HG02798 (cell line): ENCODE measurements at regions not wholly inside any gene's neighbourhood (a gene's known extent, or its start where the extent isn't known, plus 50 kb on each side); places are given as distances from the start of the nearest gene placed in this dataset.
A peak's percentile ranks its signal among the peaks of the same experiment; 100 is the strongest.
"Not testable (repeated sequence)": the region's sequence is repeated elsewhere in the genome, so short reads cannot be mapped to it uniquely, and the experiment has no call there.

Source experiments
- ATAC-seq: cut with Tn5 transposase; IDR thresholded peaks from one replicate; pipeline ENCODE4 v1.9.1; 2021; ENCODE audit warnings: mild to moderate bottlenecking; ENCODE audit not compliant: unreplicated experiment, poor library complexity

DNA sequence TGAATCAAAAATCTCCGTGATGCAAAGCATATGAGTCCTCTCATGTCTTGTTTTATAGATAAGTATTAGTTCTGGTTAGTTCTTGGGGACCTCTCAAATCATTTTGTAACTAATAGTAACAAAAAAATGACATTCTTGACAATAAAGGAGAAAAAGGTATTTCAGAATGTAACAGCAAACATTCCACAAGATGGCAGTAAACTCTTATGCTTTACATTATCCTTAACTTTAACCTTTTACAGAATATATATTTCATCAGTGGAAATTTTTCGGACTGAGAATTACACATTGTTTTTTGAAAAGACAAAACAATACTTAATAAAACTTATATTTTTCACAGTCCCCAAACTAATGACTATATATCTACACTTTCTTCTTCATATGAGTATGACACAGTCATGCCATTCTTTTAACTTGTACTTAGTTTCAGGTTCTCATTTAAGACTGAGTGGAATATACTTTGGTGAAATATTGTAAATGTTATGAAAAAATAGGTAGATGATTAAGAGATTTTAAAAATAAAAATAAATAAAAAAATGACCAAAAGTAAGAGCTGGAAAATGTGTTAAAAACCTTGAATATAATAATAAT is 142.9 kb upstream of the NXPH2 start:
- no peak for ATAC-seq

- ATAC-seq, result no peak
Measured at GRCh38 chr2:138919120-138919747, 139.0 kb upstream of the NXPH2 start.

DNA sequence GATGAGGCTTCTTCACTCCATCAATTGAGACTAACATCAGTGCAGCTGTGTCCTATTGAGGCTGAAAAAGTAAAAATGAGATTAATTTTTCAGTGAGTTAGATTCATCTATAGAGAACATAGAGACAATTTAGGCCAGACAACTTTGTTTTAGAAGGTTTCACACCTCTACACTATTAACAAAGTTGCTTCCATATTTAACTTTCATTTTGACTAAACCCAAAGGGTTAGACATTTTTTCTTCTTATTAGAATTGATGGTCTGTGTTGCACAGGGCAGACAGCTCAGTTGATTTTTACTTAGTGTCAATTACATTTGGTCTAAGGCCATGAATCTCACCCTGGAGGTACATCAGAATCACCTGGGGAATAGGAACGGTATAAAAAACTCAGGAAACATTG is 130.2 kb upstream of the NXPH2 start:
- no peak for ATAC-seq

DNA sequence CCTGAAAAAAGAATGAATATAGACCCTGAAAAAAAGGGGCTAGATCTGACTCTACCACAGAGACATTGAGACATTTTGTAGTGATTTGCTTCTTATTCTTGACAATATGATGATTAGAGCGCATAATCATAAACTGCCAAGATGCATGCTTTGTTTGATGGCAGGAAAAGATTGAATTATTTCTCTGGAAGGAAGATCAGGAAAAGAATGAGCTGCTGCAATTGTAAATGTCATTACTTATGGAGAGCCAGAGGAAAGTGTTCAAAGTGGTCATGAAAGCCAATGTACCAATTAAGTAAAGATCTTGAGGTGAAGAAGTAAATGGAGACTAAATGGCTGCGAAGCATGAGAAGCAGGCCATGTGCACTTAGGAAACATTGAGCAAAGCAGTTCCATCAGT is 126.4 kb upstream of the NXPH2 start:
- ATAC-seq, result no peak

DNA sequence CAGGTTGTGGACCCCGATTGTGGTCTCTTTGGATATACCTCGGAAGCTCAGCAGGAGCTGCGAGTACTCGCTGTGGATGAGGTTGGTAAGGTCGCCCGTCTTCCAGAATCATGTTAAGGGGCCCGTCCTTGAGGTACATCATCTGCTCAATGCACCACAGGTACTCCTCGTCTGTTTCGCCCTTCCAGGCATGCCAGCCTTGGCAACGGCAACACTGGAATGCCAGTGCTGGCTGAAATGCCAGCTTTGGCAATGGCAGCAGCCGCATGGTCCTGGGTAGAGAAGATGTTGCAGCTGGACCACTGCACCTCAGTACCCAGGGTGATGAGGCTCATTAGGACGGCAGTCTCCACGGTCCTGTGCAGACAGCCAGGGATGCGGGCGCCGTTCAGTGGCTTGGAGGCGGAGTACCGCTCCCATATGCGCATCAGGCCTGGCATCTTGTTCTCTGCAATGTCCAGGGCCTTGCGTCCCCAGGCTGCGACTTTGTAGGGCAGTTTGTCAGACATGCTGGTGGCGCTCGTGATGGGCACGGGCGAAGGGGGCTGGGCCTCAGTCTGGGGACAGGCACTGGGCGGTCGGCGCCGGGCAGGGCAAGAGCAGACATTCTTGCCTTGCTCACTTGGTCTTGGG is 122.2 kb upstream of the NXPH2 start:
- ATAC-seq, result no peak

DNA sequence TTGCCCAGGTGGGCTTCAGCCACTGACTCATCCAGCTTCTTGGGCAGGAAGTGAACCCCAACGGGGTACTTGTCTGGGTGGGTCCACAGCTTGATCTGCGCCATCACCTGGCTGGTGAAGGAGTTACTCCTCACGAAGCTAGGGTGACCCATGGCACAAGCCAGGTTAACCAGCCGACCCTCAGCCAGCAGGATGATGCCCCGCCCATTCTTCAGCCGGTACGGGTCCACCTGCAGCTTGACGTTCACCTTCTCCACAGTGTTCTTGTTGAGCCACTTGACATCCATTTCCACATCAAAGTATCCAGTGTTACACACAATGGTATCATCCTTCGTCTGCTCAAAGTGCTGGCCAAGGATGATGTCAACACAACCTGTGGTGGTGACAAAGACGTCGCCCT is 121.3 kb upstream of the NXPH2 start:
- no peak for ATAC-seq

- no peak for ATAC-seq
Measured at GRCh38 chr2:138898855-138899254, 118.7 kb upstream of the NXPH2 start.

GRCh38 chr2:138897274-138897673 is 117.1 kb upstream of the NXPH2 start:
- no peak for ATAC-seq

DNA sequence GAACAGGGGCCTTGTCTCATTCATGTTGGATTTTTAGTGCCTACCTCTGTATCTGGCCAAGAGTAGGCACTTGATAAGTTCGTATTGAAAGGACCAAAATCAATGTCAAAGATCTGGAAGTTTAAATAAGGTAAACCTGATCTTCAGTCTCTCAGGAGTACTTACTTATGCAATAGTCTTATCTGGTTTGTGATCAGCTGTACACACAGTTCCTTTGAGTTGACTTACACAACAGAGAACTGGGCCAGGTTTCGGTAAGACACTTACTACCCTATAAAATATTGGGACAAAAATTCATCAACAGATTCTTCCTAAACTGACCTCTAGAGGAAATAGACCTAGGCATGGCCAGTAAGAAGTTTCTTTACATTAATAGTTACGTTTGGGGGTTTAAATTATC is 113.6 kb upstream of the NXPH2 start:
- ATAC-seq, result no peak

- no peak for ATAC-seq
Measured at GRCh38 chr2:138881126-138881525, 100.9 kb upstream of the NXPH2 start.

GRCh38 chr2:138879931-138880330 is 99.7 kb upstream of the NXPH2 start:
- ATAC-seq, result no peak

DNA sequence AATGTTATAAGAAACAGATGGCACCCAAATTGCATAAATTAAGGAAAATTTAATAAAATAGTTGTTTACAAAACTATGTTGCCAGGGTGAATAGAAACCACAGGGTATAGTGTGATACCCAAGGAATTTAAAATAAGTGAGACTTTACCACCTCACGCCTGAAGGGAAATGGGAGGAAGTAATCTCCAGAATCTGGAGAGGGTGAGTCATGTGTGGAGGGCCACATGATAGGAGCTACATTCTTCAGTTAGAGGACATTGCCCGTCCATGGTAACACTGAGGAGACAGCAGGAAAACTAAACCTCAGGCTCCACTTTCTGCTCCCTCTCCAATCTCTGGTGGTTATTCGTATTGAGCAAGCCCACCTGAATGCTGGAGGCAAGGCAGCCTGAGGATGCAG is 97.2 kb upstream of the NXPH2 start:
- no peak for ATAC-seq

GRCh38 chr2:138874251-138874650 is 94.1 kb upstream of the NXPH2 start:
- ATAC-seq, result no peak

DNA sequence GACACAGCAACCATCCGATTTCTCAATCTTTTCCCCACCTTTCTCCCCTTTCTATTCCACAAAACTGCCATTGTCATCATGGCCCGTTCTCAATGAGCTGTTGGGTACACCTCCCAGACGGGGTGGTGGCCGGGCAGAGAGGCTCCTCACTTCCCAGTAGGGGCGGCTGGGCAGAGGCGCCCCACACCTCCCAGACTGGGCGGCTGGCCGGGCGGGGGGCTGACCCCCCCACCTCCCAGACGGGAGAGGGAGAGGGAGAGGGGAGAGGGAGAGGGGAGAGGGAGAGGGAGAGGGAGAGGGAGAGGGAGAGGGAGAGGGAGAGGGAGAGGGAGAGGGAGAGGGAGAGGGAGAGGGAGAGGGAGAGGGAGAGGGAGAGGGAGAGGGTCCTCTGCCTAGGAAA is 91.9 kb upstream of the NXPH2 start:
- not testable (repeated sequence) for ATAC-seq

GRCh38 chr2:138871312-138871711 is 91.1 kb upstream of the NXPH2 start:
- no peak for ATAC-seq

- ATAC-seq, result no peak
Measured at GRCh38 chr2:138867341-138867740, 87.2 kb upstream of the NXPH2 start.

DNA sequence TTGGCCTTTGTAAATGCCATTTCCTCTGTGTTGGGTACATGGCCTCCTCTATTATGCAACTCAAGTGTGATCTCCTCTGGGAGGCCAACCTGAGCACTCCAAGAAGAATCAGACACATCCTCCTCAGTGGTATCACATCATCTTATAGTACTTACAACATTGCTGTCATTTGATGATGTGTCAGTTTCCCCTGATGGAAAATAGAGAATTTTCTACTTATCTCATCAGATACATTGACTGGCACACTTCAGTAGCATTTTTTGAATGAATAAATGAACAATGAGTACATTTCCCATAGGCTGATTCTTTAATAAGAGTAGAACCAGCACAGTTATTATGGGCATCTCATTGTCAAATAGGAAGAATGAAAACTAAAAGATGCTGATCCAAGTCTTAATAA is 86.6 kb upstream of the NXPH2 start:
- no peak for ATAC-seq

GRCh38 chr2:138853761-138854160 is 73.6 kb upstream of the NXPH2 start:
- no peak for ATAC-seq

GRCh38 chr2:138853296-138853695 is 73.1 kb upstream of the NXPH2 start:
- ATAC-seq, result no peak

DNA sequence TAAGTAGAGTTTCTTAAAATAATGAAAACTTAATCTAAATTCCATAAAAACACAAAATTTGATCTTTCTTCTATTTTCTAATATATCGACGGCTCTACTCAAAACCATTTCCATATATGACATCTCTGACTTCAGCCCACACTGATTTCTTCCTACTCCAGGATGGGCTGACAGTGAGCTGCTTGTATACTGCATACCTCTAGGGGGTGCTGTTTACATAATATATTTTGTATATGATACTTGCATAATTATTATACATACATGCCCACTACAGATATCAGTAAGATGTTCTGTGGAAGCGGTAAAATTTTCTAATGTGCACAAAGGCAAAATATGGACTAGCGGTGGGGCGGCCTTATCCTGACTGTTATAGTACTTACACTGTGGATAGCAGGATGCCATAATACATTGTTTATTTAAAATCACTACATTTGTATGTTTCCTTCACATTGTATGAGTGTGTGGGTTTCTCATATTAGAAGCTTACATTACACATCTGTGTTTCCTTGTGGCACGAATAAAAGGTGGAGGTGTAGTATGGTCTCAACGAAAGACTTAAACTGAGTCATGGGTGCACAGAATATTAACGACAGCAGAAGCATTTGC is 66.1 kb upstream of the NXPH2 start:
- ATAC-seq, result peak; percentile 89

DNA sequence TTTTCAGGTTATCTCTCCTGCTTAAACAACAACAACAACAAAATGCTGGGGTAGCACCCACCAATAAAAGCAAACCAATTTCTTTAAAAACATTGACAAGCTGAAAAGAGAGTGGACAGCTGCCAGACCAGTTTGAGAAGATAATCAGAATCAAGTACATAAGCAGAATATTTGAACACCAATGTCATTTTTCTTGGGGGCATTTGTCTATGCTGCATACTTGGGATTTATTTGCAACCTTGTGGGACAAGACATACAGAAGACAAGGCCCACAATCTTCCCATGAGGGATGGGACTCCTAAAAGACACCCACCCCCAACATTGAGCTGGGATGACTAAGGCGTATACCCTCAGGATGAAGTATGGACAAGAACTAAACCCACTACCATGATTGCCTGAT is 62.2 kb upstream of the NXPH2 start:
- no peak for ATAC-seq

DNA sequence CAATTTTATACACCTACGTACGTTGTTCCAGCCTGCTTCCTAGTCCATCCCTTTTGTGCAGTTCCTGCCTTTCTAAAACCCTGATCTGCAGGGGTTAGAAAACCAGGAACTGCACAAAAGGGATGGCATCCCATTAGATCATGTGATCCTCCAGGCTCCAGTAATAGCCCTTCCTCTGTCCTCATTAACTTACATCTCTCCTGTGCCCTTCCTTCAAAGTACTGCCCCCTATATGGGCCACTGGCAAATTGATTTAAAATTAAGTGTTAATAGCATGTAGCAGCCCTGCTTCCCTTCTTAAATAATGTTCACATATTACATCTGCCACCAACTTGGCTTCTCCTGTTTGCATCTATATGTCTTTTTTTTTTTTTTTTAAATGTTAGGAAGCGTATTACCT is 61.3 kb upstream of the NXPH2 start:
- no peak for ATAC-seq
